Activated CD4-positive, CD25-positive, alpha-beta regulatory T cell treated with anti-CD3 and anti-CD28 coated beads, Interleukin-2, amount 50 U/mL, for 16 hours (primary cell): ENCODE measurements at regions not wholly inside any gene's neighbourhood (a gene's known extent, or its start where the extent isn't known, plus 50 kb on each side); places are given as distances from the start of the nearest gene placed in this dataset.
"Not testable (repeated sequence)": the region's sequence is repeated elsewhere in the genome, so short reads cannot be mapped to it uniquely, and the experiment has no call there.

Source experiments
- DNase-seq: peaks from one replicate; pipeline ENCODE4 v3.0.0-alpha.2; 2020; ENCODE audit warnings: low read depth, low spot score

DNA sequence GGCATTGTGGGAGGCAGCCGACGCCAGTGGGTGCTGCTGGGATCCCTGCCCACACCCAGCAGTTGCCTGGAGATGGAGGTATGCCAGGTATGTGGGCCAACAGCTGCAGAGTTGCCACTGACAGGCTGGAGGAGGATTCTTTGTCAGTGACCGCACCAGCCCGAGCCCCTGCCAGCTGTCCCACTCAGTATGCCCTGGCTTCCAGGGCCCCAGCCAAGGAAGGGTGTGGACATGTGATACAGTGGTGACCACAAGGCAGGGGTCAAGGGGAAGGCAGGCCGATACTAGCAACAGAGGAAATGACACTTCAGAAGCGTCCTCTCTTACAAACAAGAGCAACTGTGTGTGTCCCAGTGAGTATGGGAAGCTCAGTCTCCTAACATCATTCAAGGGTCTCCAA, 185.1 kb upstream of the NOTCH2NLA start:
- not testable (repeated sequence) for DNase-seq

GRCh38 chr1:146411923-146412322, 183.1 kb upstream of the NOTCH2NLA start:
- DNase-seq: peak; percentile 23

GRCh38 chr1:146409817-146410441, 181.1 kb upstream of the NOTCH2NLA start:
- not testable (repeated sequence) for DNase-seq

- not testable (repeated sequence) for DNase-seq
Measured at GRCh38 chr1:146409116-146409801, 180.4 kb upstream of the NOTCH2NLA start.

- not testable (repeated sequence) for DNase-seq
Measured at GRCh38 chr1:146401281-146401825, 172.5 kb upstream of the NOTCH2NLA start.

GRCh38 chr1:146400173-146401121, 171.6 kb upstream of the NOTCH2NLA start:
- DNase-seq: not testable (repeated sequence)

DNA sequence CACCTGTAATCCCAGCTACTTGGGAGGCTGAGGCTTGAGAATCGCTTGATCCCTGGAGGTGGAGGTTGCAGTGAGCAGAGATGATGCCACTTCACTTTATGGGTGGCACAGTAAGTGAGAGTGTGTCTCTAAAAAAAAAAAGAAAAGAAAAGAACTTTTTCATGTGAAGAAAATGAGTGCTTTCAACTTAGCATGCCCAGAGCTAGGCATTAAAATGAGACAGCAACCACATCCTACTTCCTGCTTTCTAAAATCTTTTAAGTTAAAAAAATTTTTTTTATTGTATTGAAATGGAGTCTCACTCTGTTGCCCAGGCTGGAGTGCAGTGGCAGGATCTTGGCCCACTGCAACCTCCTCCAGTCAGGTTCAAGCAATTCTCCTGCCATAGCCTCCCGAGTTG, 170.4 kb upstream of the NOTCH2NLA start:
- not testable (repeated sequence) for DNase-seq

DNA sequence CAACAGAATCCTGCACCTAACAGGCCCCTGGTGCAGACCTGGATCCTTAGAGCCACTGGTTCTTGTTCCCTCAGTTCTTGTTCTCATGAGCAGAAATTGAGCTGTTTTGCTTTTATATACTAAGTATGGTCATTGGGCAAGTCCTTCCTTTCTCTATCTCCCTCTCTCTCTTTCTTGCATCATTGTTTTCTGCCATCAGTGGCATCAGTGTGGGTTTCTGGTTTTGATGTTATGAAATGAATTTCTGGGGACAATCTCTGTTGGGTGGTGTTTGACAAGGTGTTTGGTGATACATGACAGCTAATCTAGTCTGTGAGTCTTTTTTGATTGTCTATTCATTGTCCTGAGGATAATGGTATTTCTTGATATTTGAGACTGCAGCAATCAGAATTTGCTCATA, 168.0 kb upstream of the NOTCH2NLA start:
- not testable (repeated sequence) for DNase-seq

DNA sequence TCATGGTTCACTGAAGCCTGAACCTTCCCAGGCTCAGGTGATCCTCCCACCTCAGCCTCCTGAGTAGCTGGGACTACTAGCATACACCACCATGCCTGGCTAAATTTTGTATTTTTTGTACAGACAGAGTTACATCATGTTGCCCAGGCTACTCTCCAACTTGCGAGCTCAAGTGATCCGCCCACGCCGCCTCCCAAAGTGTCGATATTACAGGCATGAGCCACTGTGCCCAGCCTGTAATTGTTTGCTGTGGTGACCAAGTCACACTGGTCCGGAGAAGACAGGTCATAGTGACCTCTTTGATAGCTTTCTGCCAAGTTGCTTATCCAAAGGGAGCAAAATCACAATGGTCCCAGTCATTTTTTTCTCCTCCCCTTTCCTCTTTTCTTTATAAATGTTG, 167.4 kb upstream of the NOTCH2NLA start:
- not testable (repeated sequence) for DNase-seq

DNA sequence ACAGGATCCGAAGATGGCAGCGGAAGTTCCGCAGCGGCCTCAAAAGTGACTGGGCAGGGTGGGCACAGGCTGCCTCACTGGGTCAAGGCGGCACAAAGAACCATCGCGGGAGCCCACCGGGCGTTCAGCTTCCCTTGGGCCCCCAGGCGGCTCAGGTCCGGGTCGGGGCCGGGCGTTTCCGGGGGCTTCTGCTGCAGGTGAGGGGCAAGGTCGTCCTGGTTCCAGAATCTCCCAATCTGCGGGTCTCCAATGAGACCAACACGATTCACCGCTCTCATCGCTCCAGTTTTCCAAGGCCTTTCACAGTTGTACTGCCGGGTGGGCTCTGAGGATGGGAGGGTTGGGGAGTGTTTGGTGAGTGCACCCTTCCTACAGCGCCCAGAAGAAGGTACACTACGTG, 165.0 kb upstream of the NOTCH2NLA start:
- DNase-seq: not testable (repeated sequence)

DNA sequence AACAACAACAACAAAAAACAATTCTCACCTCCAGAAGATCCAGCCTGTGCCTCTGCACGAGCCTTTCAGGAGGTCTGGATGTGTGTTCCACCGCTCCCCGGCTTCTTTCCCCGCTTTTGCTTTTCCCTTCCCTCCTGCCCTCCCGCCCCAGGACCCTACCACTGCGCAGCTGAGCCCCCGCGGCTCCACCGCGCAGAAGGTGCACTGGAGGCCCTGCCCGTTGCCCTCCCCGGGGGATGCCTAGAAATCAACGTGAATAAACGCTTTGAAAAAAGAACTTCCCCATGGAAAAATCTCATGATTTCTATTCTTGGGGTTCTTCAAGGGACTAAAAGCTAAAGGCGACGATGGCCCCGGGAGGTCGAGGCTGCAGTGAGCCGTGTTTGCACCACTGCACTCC, 164.3 kb upstream of the NOTCH2NLA start:
- not testable (repeated sequence) for DNase-seq

DNA sequence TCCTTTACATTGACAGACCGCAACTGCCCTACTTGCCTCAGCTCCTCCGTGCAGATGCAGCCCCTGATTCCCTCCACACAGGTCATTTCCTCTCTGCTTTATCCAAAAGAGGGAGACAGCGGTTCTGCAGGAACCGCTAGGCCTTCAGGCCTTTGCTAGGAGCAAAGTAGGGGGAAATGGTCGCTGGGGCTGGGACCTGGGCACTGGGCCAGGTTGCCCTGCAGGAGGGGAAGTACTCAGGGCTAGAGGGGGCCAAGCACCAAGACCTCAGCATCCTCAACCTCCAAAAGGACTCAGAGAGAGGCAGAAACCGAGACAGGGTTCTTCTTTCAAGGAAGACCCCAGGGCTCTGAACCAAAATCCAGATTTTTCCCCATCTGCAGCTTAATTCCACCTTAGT, 160.4 kb upstream of the NOTCH2NLA start:
- DNase-seq: not testable (repeated sequence)

GRCh38 chr1:146387750-146388469, 159.1 kb upstream of the NOTCH2NLA start:
- not testable (repeated sequence) for DNase-seq

GRCh38 chr1:146386851-146387749, 158.3 kb upstream of the NOTCH2NLA start:
- DNase-seq: peak; percentile 27

DNA sequence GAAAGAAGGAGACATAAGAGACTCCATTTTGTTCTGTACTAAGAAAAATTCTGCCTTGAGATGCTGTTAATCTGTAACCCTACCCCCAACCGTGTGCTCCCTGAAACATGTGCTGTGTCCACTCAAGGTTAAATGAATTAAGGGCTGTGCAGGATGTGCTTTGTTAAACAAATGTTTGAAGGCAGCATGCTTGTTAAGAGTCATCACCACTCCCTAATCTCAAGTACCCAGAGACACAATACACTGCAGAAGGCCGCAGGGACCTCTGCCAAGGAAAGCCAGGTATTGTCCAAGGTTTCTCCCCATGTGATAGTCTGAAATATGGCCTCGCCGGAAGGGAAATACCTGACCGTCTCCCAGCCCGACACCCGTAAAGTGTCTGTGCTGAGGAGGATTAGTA, 152.4 kb upstream of the NOTCH2NLA start:
- not testable (repeated sequence) for DNase-seq

GRCh38 chr1:146376708-146377496, 148.1 kb upstream of the NOTCH2NLA start:
- DNase-seq: peak; percentile 57

GRCh38 chr1:146376309-146376707, 147.5 kb upstream of the NOTCH2NLA start:
- peak; percentile 69 for DNase-seq

DNA sequence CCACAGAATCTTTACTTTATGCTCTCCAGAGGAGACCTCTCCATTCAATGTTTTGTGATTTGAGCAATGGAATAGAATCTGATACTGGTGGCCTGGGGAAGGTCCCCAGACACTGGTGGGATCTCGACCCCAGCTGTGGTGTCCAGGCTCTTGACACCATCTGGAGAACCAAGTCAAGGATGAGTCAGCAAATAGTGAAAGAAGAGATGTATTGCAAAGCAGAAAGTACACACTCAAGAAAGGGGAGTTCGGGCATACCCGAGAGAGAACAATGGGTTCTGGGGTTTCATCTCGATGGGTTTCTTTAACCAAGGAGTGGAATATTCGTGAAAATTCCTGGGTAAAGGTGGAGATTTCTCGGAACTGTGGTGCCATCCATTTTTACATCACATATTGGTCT, 146.3 kb upstream of the NOTCH2NLA start:
- DNase-seq: not testable (repeated sequence)

GRCh38 chr1:146369940-146370339, 141.1 kb upstream of the NOTCH2NLA start:
- peak; percentile 10 for DNase-seq
